HG03196 (cell line): ENCODE measurements at regions not wholly inside any gene's neighbourhood (a gene's known extent, or its start where the extent isn't known, plus 50 kb on each side); places are given as distances from the start of the nearest gene placed in this dataset.
"Not testable (repeated sequence)": the region's sequence is repeated elsewhere in the genome, so short reads cannot be mapped to it uniquely, and the experiment has no call there.

Experiments
- ATAC-seq: cut with Tn5 transposase; IDR thresholded peaks from one replicate; pipeline ENCODE4 v1.9.1; 2021; ENCODE audit not compliant: unreplicated experiment

GRCh38 chr15:20473465-20473864, 68.1 kb downstream of the GOLGA6L6 start:
- ATAC-seq, result not testable (repeated sequence)

- ATAC-seq, result not testable (repeated sequence)
Measured at GRCh38 chr15:20472983-20473382, 68.6 kb downstream of the GOLGA6L6 start.

- ATAC-seq, result not testable (repeated sequence)
Measured at GRCh38 chr15:20470810-20471209, 70.8 kb downstream of the GOLGA6L6 start.

- ATAC-seq, result not testable (repeated sequence)
Measured at GRCh38 chr15:20441138-20441537, 100.5 kb downstream of the GOLGA6L6 start.

GRCh38 chr15:20440390-20440789, 101.2 kb downstream of the GOLGA6L6 start:
- not testable (repeated sequence) for ATAC-seq

GRCh38 chr15:20439111-20439510, 102.5 kb downstream of the GOLGA6L6 start:
- ATAC-seq, result not testable (repeated sequence)

- ATAC-seq, result not testable (repeated sequence)
Measured at GRCh38 chr15:20438255-20438654, 103.3 kb downstream of the GOLGA6L6 start.

GRCh38 chr15:20433468-20433867, 108.1 kb downstream of the GOLGA6L6 start:
- ATAC-seq, result not testable (repeated sequence)

- ATAC-seq, result not testable (repeated sequence)
Measured at GRCh38 chr15:20430495-20430894, 111.1 kb downstream of the GOLGA6L6 start.

- not testable (repeated sequence) for ATAC-seq
Measured at GRCh38 chr15:20420710-20421109, 120.9 kb downstream of the GOLGA6L6 start.

- not testable (repeated sequence) for ATAC-seq
Measured at GRCh38 chr15:20416618-20417017, 125.0 kb downstream of the GOLGA6L6 start.

GRCh38 chr15:20409667-20410198, 131.9 kb downstream of the GOLGA6L6 start:
- not testable (repeated sequence) for ATAC-seq

- ATAC-seq, result no peak
Measured at GRCh38 chr15:20409247-20409646, 132.4 kb downstream of the GOLGA6L6 start.

GRCh38 chr15:20407553-20407952, 134.0 kb downstream of the GOLGA6L6 start:
- no peak for ATAC-seq

- not testable (repeated sequence) for ATAC-seq
Measured at GRCh38 chr15:20404571-20404970, 137.0 kb downstream of the GOLGA6L6 start.

- ATAC-seq, result not testable (repeated sequence)
Measured at GRCh38 chr15:20402586-20402985, 139.0 kb downstream of the GOLGA6L6 start.

- ATAC-seq, result not testable (repeated sequence)
Measured at GRCh38 chr15:20401058-20401457, 140.5 kb downstream of the GOLGA6L6 start.

- ATAC-seq, result not testable (repeated sequence)
Measured at GRCh38 chr15:20398680-20399079, 142.9 kb downstream of the GOLGA6L6 start.

GRCh38 chr15:20388161-20388560, 153.4 kb downstream of the GOLGA6L6 start:
- ATAC-seq, result not testable (repeated sequence)

GRCh38 chr15:20386198-20386597, 155.4 kb downstream of the GOLGA6L6 start:
- ATAC-seq, result no peak

GRCh38 chr15:20380199-20380598, 161.4 kb downstream of the GOLGA6L6 start:
- ATAC-seq, result not testable (repeated sequence)

GRCh38 chr15:20376872-20377271, 164.7 kb downstream of the GOLGA6L6 start:
- ATAC-seq, result no peak

- ATAC-seq, result not testable (repeated sequence)
Measured at GRCh38 chr15:20372416-20372815, 169.2 kb downstream of the GOLGA6L6 start.
